Endodermal cell (in vitro differentiated cells): ENCODE measurements at regions not wholly inside any gene's neighbourhood (a gene's known extent, or its start where the extent isn't known, plus 50 kb on each side); places are given as distances from the start of the nearest gene placed in this dataset.

Experiments
- DNase-seq: peaks from one replicate; pipeline ENCODE4 v3.0.0-alpha.2; 2017
- H3K27ac ChIP-seq: 2 replicates; pipeline ENCODE4 v1.5.1; 2013; ENCODE audit warnings: mild to moderate bottlenecking, low read depth, low read length, moderate library complexity
- H3K27me3 ChIP-seq: 2 replicates; pipeline ENCODE4 v1.6.1; 2013; ENCODE audit warnings: mild to moderate bottlenecking, low read length, moderate library complexity; ENCODE audit not compliant: insufficient read depth, control insufficient read depth, poor library complexity, severe bottlenecking
- H3K36me3 ChIP-seq: 2 replicates; pipeline ENCODE4 v1.7.0; 2013; ENCODE audit warnings: mild to moderate bottlenecking, low read length, moderate library complexity; ENCODE audit not compliant: control insufficient read depth, insufficient read depth
- H3K4me1 ChIP-seq: one replicate; pipeline ENCODE4 v1.7.0; 2013; ENCODE audit warnings: low read length; ENCODE audit not compliant: control insufficient read depth, insufficient read depth
- H3K4me3 ChIP-seq: 2 replicates; pipeline ENCODE4 v1.5.1; 2013; ENCODE audit warnings: mild to moderate bottlenecking, low read length, moderate library complexity
- H3K9ac ChIP-seq: 2 replicates; pipeline ENCODE4 v1.6.1; 2013; ENCODE audit warnings: mild to moderate bottlenecking, low read length, moderate library complexity; ENCODE audit not compliant: poor library complexity, severe bottlenecking; ENCODE audit errors: extremely low read depth
- H3K9me3 ChIP-seq: 2 replicates; pipeline ENCODE4 v1.6.1; 2013; ENCODE audit warnings: mild to moderate bottlenecking, low read length, moderate library complexity; ENCODE audit not compliant: control insufficient read depth
- H3K27ac Mint-ChIP-seq: 2 replicates; pipeline ENCODE4 v1.8.0; 2020; ENCODE audit warnings: mixed read lengths
- H3K27me3 Mint-ChIP-seq: 2 replicates; pipeline ENCODE4 v1.8.0; 2021; ENCODE audit warnings: mild to moderate bottlenecking, mixed read lengths; ENCODE audit not compliant: insufficient read depth
- H3K36me3 Mint-ChIP-seq: 2 replicates; pipeline ENCODE4 v1.8.0; 2020; ENCODE audit warnings: low read depth, mixed read lengths
- H3K4me1 Mint-ChIP-seq: 2 replicates; pipeline ENCODE4 v1.8.0; 2020; ENCODE audit warnings: mixed read lengths
- H3K4me3 Mint-ChIP-seq: 2 replicates; pipeline ENCODE4 v1.8.0; 2020; ENCODE audit warnings: mild to moderate bottlenecking, moderate library complexity, mixed read lengths
- H3K9me3 Mint-ChIP-seq: 2 replicates; pipeline ENCODE4 v1.8.0; 2020; ENCODE audit warnings: mild to moderate bottlenecking, mixed read lengths
- WGBS, 2 experiments: methylation state at CpG; one replicate each; pipeline versions ENCODE4 v1.1.5 to v1.1.7; 2013; ENCODE audit warnings: missing lambda C conversion rate in 2 of 2, mixed read lengths in 1 of 2; ENCODE audit not compliant: insufficient coverage in 1 of 2, insufficient read length in 1 of 2; 5-methylcytosine and 5-hydroxymethylcytosine counted together
- TF ChIP-seq, protein P1 (sequence below): fragments of 200-600 bp; sonication (generic); conservative IDR thresholded peaks from 2 replicates; pipeline ENCODE4 v1.5.0; 2021; ENCODE audit warnings: antibody characterized with exemption, mild to moderate bottlenecking

DNA sequence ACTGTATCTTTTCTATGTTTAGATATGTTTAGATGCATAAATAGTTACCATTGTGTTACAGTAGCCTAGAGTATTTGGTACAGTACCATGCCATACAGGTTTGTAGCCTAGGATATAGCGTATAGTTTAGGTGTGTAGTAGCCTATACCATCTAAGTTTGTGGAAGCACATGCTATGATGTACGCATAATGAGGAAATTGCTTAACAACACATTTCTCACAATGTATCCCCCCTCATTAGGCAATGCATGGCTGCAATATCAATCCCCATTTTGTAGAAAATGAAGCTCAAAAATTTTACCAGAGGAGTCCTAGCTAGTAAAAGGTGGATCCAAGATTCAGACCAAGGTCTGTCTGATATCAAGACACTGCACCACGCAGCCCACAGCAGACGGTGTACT, 376.4 kb upstream of the NFE2L3 start:
- H3K27ac ChIP-seq, result no peak overlapping the region
- no peaks in the 10 kb centered on the region for H3K9me3 ChIP-seq
- TF ChIP-seq, protein P1, sequence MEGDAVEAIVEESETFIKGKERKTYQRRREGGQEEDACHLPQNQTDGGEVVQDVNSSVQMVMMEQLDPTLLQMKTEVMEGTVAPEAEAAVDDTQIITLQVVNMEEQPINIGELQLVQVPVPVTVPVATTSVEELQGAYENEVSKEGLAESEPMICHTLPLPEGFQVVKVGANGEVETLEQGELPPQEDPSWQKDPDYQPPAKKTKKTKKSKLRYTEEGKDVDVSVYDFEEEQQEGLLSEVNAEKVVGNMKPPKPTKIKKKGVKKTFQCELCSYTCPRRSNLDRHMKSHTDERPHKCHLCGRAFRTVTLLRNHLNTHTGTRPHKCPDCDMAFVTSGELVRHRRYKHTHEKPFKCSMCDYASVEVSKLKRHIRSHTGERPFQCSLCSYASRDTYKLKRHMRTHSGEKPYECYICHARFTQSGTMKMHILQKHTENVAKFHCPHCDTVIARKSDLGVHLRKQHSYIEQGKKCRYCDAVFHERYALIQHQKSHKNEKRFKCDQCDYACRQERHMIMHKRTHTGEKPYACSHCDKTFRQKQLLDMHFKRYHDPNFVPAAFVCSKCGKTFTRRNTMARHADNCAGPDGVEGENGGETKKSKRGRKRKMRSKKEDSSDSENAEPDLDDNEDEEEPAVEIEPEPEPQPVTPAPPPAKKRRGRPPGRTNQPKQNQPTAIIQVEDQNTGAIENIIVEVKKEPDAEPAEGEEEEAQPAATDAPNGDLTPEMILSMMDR, result no peak
- H3K9me3 Mint-ChIP-seq, result no peaks in the 10 kb centered on the region
- no peaks in the 10 kb centered on the region for H3K27me3 Mint-ChIP-seq
- 91% methylated on average over 4 of the region's 4 CpGs; no CpG with 5 or more reads in 1 of the 2 experiments for WGBS, 2 experiments
- no peak overlapping the region for H3K27ac Mint-ChIP-seq
- H3K36me3 Mint-ChIP-seq, result no peaks in the 10 kb centered on the region
- no peaks in the 10 kb centered on the region for H3K36me3 ChIP-seq
- H3K4me1 ChIP-seq, result no peaks in the 10 kb centered on the region
- H3K9ac ChIP-seq, result no peak overlapping the region
- H3K4me3 Mint-ChIP-seq, result no peak overlapping the region
- no peaks in the 10 kb centered on the region for H3K27me3 ChIP-seq
- DNase-seq, result no peak
- no peaks in the 10 kb centered on the region for H3K4me1 Mint-ChIP-seq
- H3K4me3 ChIP-seq, result no peak overlapping the region

DNA sequence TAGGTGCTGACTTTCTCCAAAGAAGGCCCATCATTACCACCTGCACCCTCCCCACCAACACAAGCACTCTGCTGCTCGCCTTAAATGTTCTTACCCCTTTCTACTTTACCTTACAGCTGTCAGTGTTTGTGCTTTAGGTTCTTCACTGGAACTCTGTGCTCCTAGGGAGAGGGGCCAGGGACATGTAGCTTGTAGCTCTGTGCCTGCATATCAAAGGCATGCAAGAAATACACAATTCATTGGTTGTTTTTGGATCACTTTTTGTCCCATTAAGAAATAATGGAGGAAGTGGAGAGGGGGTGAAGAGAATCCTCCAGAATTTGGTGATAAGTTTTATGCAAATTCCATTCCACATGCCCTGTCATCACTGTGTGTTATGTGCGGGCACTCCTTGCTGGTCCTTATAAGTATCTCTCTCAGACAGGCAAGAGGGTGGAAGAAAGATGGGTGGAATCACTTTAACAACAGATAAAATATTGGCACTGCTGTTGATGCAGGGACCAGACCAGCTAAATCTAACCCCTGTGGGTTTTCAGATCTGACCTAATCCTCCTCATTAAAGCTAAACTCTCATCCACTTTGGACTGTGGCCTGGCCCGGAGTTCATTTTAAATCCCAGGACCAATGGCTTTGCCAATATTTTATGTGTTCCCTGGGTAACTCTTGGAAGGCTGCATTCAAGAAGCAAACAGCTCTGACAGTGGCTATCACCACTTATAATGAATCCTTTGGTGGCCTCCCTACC, 375.8 kb upstream of the NFE2L3 start:
- no peak for DNase-seq
- H3K4me1 ChIP-seq, result no peaks in the 10 kb centered on the region
- TF ChIP-seq, protein P1, result no peak
- 92 to 93% methylated on average over 2 to 3 of the region's 3 CpGs for WGBS, 2 experiments
- no peak overlapping the region for H3K4me3 Mint-ChIP-seq
- no peaks in the 10 kb centered on the region for H3K36me3 Mint-ChIP-seq
- no peak overlapping the region for H3K4me3 ChIP-seq
- H3K9me3 Mint-ChIP-seq, result no peaks in the 10 kb centered on the region
- H3K27ac ChIP-seq, result no peak overlapping the region
- H3K9me3 ChIP-seq, result no peaks in the 10 kb centered on the region
- H3K27ac Mint-ChIP-seq, result no peak overlapping the region
- no peaks in the 10 kb centered on the region for H3K27me3 ChIP-seq
- no peak overlapping the region for H3K9ac ChIP-seq
- no peaks in the 10 kb centered on the region for H3K27me3 Mint-ChIP-seq
- no peaks in the 10 kb centered on the region for H3K36me3 ChIP-seq
- no peaks in the 10 kb centered on the region for H3K4me1 Mint-ChIP-seq

DNA sequence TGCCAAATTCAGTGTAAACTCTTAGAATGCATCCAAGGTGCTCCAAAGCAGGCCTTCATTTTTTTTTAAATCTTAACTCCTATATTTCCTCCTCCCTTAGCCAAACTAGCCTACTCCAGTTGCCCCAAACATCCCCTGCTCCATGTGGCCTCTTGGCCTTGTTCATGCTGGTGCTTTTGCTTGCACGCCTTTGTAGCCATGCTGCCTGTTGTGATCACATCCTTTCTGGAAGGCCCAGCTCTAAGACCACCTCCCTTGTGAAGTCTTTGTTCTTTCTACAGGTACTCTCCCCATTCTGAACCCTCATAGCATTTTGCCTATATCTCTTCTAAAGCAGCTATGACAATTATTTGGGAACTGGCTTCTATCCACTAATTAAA, 375.3 kb upstream of the NFE2L3 start:
- Mint-ChIP-seq H3K4me3 (no peak overlapping the region), H3K36me3 (no peaks in the 10 kb centered on the region), H3K9me3 (no peaks in the 10 kb centered on the region), H3K27me3 (no peaks in the 10 kb centered on the region), H3K4me1 (no peaks in the 10 kb centered on the region), H3K27ac (no peak overlapping the region)
- Histone ChIP-seq H3K4me3 (no peak overlapping the region), H3K9ac (no peak overlapping the region), H3K36me3 (no peaks in the 10 kb centered on the region), H3K27ac (no peak overlapping the region), H3K27me3 (no peaks in the 10 kb centered on the region), H3K4me1 (no peaks in the 10 kb centered on the region), H3K9me3 (no peaks in the 10 kb centered on the region)
- WGBS, 2 experiments, result 60 to 91% methylated on average over 1 of the region's 1 CpG
- TF ChIP-seq, protein P1, result no peak
- no peak for DNase-seq
